IMR-90 (cell line): ENCODE measurements at regions not wholly inside any gene's neighbourhood (a gene's known extent, or its start where the extent isn't known, plus 50 kb on each side); places are given as distances from the start of the nearest gene placed in this dataset.

Experiments
- ATAC-seq: fragments of 200-7000 bp; cut with Tn5 transposase; 2 replicates; pipeline ENCODE4 v1.9.1; 2020; ENCODE audit warnings: low read depth, mild to moderate bottlenecking, moderate library complexity
- BruUV-seq: library from RNA; stranded (reverse); fragments of 400-500 nt; replicated peaks from 2 replicates; lab custom pipeline; 2021; lab: Mats Ljungman, UMichigan
- CTCF ChIA-PET: fragments of 300-600 bp; formaldehyde crosslinking; extraction: SDS; loops from one replicate; lab custom pipeline; 2021; ENCODE audit warnings: antibody characterized with exemption; lab: Yijun Ruan, JAX
- POLR2A ChIA-PET: fragments of 300-600 bp; sonication (Branson Sonifier 250); formaldehyde crosslinking; loops from one replicate; lab custom pipeline; 2022; ENCODE audit warnings: antibody characterized with exemption; ENCODE audit not compliant: unreplicated experiment; lab: Charles Lee
- DNase-seq: peaks from one replicate; pipeline ENCODE4 v3.0.0; 2013
- H2AFZ ChIP-seq: replicated peaks from 2 replicates; pipeline ENCODE3; 2013; ENCODE audit warnings: low read length, mild to moderate bottlenecking; ENCODE audit not compliant: poor library complexity
- H2AK5ac ChIP-seq: 2 replicates; pipeline ENCODE4 v1.6.1; 2013; ENCODE audit warnings: low read depth, low read length, inconsistent platforms
- H2AK9ac ChIP-seq: replicated peaks from 2 replicates; pipeline ENCODE3; 2013; ENCODE audit warnings: mild to moderate bottlenecking, low read depth, low read length, moderate library complexity; ENCODE audit not compliant: poor library complexity
- H2BK120ac ChIP-seq: 2 replicates; pipeline ENCODE4 v1.6.1; 2013; ENCODE audit warnings: low read depth, low read length, inconsistent platforms
- H2BK15ac ChIP-seq: 3 replicates; pipeline ENCODE4 v1.6.1; 2013; ENCODE audit warnings: low read depth, low read length, inconsistent platforms
- H2BK20ac ChIP-seq: 2 replicates; pipeline ENCODE4 v1.6.1; 2013; ENCODE audit warnings: low read depth, mild to moderate bottlenecking, inconsistent platforms, low read length, moderate library complexity
- H2BK5ac ChIP-seq: 2 replicates; pipeline ENCODE4 v1.6.1; 2013; ENCODE audit warnings: mild to moderate bottlenecking, low read depth, low read length, inconsistent platforms; ENCODE audit not compliant: poor library complexity, severe bottlenecking
- H3K14ac ChIP-seq: replicated peaks from 2 replicates; pipeline ENCODE4 v1.6.1; 2013; ENCODE audit warnings: low read depth, low read length, inconsistent platforms
- H3K18ac ChIP-seq: 2 replicates; pipeline ENCODE4 v1.6.1; 2013; ENCODE audit warnings: low read depth, low read length, control low read depth
- H3K23ac ChIP-seq: 2 replicates; pipeline ENCODE4 v1.6.1; 2013; ENCODE audit warnings: low read depth, low read length, inconsistent platforms
- H3K27ac ChIP-seq: 2 replicates; pipeline ENCODE4 v1.5.1; 2013; ENCODE audit warnings: mild to moderate bottlenecking, control low read depth, low read length; ENCODE audit not compliant: insufficient read depth
- H3K27me3 ChIP-seq: 2 replicates; pipeline ENCODE4 v1.6.1; 2013; ENCODE audit warnings: low read length; ENCODE audit not compliant: control insufficient read depth, insufficient read depth
- H3K36me3 ChIP-seq: 2 replicates; pipeline ENCODE4 v1.6.1; 2013; ENCODE audit warnings: low read length, mixed read lengths; ENCODE audit not compliant: control insufficient read depth, insufficient read depth
- H3K4ac ChIP-seq: 2 replicates; pipeline ENCODE4 v1.6.1; 2013; ENCODE audit warnings: low read depth, low read length, inconsistent platforms
- H3K4me1 ChIP-seq: 2 replicates; pipeline ENCODE4 v1.6.1; 2013; ENCODE audit warnings: low read length, mixed read lengths; ENCODE audit not compliant: control insufficient read depth, insufficient read depth
- H3K4me2 ChIP-seq: 2 replicates; pipeline ENCODE4 v1.6.1; 2013; ENCODE audit warnings: low read depth, mild to moderate bottlenecking, control low read depth, low read length, moderate library complexity
- H3K4me3 ChIP-seq: 2 replicates; pipeline ENCODE4 v1.5.1; 2013; ENCODE audit warnings: low read depth, mild to moderate bottlenecking, control low read depth, low read length, moderate library complexity; ENCODE audit not compliant: insufficient read depth
- H3K56ac ChIP-seq: 2 replicates; pipeline ENCODE4 v1.6.1; 2013; ENCODE audit warnings: low read length, inconsistent platforms; ENCODE audit not compliant: insufficient read depth; ENCODE audit errors: extremely low read depth
- H3K79me1 ChIP-seq, 2 experiments: 2 replicates each; pipeline ENCODE4 v1.6.1; 2013; ENCODE audit warnings: low read length in 2 of 2, inconsistent platforms in 1 of 2, low read depth in 1 of 2
- H3K9ac ChIP-seq: 2 replicates; pipeline ENCODE4 v1.6.1; 2013; ENCODE audit warnings: low read depth, low read length, control low read depth
- H3K9me1 ChIP-seq: 2 replicates; pipeline ENCODE4 v1.6.1; 2013; ENCODE audit warnings: low read length, inconsistent platforms; ENCODE audit not compliant: insufficient read depth
- H3K9me3 ChIP-seq: 2 replicates; pipeline ENCODE4 v1.6.1; 2013; ENCODE audit warnings: low read length; ENCODE audit not compliant: control insufficient read depth, insufficient read depth
- H4K20me1 ChIP-seq: 2 replicates; pipeline ENCODE4 v1.6.1; 2013; ENCODE audit warnings: low read length, inconsistent platforms; ENCODE audit not compliant: insufficient read depth
- H4K5ac ChIP-seq: 2 replicates; pipeline ENCODE4 v1.6.1; 2013; ENCODE audit warnings: mild to moderate bottlenecking, low read depth, low read length, control low read depth
- H4K8ac ChIP-seq, 2 experiments: 2 replicates each; pipeline ENCODE4 v1.6.1; 2013; ENCODE audit warnings: low read depth in 2 of 2, low read length in 2 of 2, control low read depth in 1 of 2, inconsistent platforms in 1 of 2
- H4K91ac ChIP-seq: 2 replicates; pipeline ENCODE4 v1.6.1; 2013; ENCODE audit warnings: low read depth, low read length, inconsistent platforms; ENCODE audit not compliant: insufficient read depth
- MXI1 ChIP-seq: IDR thresholded peaks from 2 replicates; pipeline ENCODE4 v1.6.1; 2012; ENCODE audit warnings: low read depth, mild to moderate bottlenecking, low read length, moderate library complexity, borderline replicate concordance
- NFE2L2 ChIP-seq: fragments of 150-350 bp; IDR thresholded peaks from 2 replicates; pipeline ENCODE4 v1.6.1; 2016; ENCODE audit warnings: low read depth, mild to moderate bottlenecking, low read length
- RFX5 ChIP-seq: IDR thresholded peaks from 2 replicates; pipeline ENCODE4 v1.8.0; 2012; ENCODE audit warnings: low read depth, mild to moderate bottlenecking, low read length, moderate library complexity
- WGBS, 2 experiments: methylation state at CpG; one replicate each; pipeline versions ENCODE4 v1.1.5 to v1.1.7; 2013; ENCODE audit warnings: missing lambda C conversion rate in 2 of 2; ENCODE audit not compliant: insufficient read length in 1 of 2; ENCODE audit errors: extremely low coverage in 2 of 2; 5-methylcytosine and 5-hydroxymethylcytosine counted together
- dilution Hi-C: fragments of 300-500 bp; cut with HindIII; formaldehyde crosslinking; loops from one replicate; pipeline ENCODE4 v1.14.3; 2018; ENCODE audit warnings: low sequenced_read_pairs; ENCODE audit not compliant: unreplicated experiment
- in situ Hi-C: fragments of 300-500 bp; cut with MboI; formaldehyde crosslinking; loops from 3 replicates; pipeline ENCODE4 v1.14.3; 2019; ENCODE audit warnings: low sequenced_read_pairs, inconsistent platforms, mixed read lengths
- intact Hi-C: fragments of 100-400 bp; cut with micrococcal nuclease; formaldehyde crosslinking; loops from 2 replicates; pipeline ENCODE4 v1.10.0; 2022

DNA sequence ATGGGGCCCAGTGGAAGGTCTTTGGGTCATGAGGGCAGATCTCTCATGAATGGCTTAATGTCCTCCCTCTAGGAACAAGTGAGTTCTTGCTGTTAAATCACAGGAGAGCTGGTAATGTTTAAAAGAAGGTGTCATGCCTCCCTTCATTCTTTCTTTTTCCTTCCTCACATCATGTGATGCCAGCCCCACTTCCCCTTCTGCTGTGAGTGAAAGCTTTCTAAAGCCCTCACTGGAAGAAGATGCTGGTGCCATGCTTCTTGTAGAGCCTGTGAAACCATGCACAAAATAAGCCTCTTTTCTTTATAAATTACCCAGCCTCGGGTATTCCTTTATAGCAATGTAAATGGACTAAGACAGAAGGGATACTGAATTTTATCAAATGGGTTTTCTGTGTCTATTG, 66.1 kb upstream of the ZNF827 start:
- no peak overlapping the region for H2BK120ac ChIP-seq
- no peak for TF ChIP-seq MXI1
- no peak for TF ChIP-seq RFX5
- no peak for TF ChIP-seq NFE2L2
- H2AK9ac ChIP-seq = no peak overlapping the region
- in situ Hi-C loops = no loop called here
- no peak overlapping the region for H3K4ac ChIP-seq
- H4K91ac ChIP-seq = no peak overlapping the region
- H3K36me3 ChIP-seq = no peaks in the 10 kb centered on the region
- H4K5ac ChIP-seq = no peak overlapping the region
- no peaks in the 10 kb centered on the region for H3K79me1 ChIP-seq
- H2BK5ac ChIP-seq = no peak overlapping the region
- H3K27me3 ChIP-seq = no peaks in the 10 kb centered on the region
- dilution Hi-C loops = no loop called here
- H3K9me3 ChIP-seq = no peaks in the 10 kb centered on the region
- no peaks in the 10 kb centered on the region for H3K4me1 ChIP-seq
- DNase-seq (no peak), ATAC-seq (no peak)
- H4K8ac ChIP-seq = no peak overlapping the region
- no peak overlapping the region for H2AK5ac ChIP-seq
- H2BK20ac ChIP-seq = no peak overlapping the region
- BruUV-seq = no TSS peak
- H2BK15ac ChIP-seq = no peak overlapping the region
- CTCF ChIA-PET = no interaction called here
- no peaks in the 10 kb centered on the region for H3K9me1 ChIP-seq
- no peak overlapping the region for H3K9ac ChIP-seq
- no peak overlapping the region for H3K4me2 ChIP-seq
- H3K23ac ChIP-seq = no peak overlapping the region
- no peak overlapping the region for H3K56ac ChIP-seq
- H4K20me1 ChIP-seq = no peaks in the 10 kb centered on the region
- no peak overlapping the region for H3K14ac ChIP-seq
- intact Hi-C loops = no loop called here
- WGBS, 2 experiments = no CpG with 5 or more reads among the region's 1 CpG
- no peak overlapping the region for H2AFZ ChIP-seq
- POLR2A ChIA-PET = no interaction called here
- H3K4me3 ChIP-seq = no peak overlapping the region
- no peak overlapping the region for H3K18ac ChIP-seq
- H3K27ac ChIP-seq = no peak overlapping the region
